Panc1 (cell line): ENCODE measurements at regions not wholly inside any gene's neighbourhood (a gene's known extent, or its start where the extent isn't known, plus 50 kb on each side); places are given as distances from the start of the nearest gene placed in this dataset.

Experiments
- POLR2AphosphoS5 ChIP-seq: IDR thresholded peaks from 2 replicates; pipeline ENCODE4 v1.6.1; 2012; ENCODE audit warnings: mild to moderate bottlenecking, low read depth, low read length, moderate library complexity
- REST ChIP-seq, 2 experiments: IDR thresholded peaks; 2 replicates each; pipeline ENCODE4 v1.6.1; 2011 to 2012; ENCODE audit warnings: low read depth in 2 of 2, control low read depth in 1 of 2, low read length in 1 of 2, mild to moderate bottlenecking in 1 of 2, moderate library complexity in 1 of 2; ENCODE audit not compliant: insufficient read depth in 1 of 2
- TCF7L2 ChIP-seq: IDR thresholded peaks from 2 replicates; pipeline ENCODE4 v1.6.1; 2011; ENCODE audit warnings: mild to moderate bottlenecking, low read depth, low read length, inconsistent platforms
- TF ChIP-seq, protein P1 (sequence below): fragments of 450-650 bp; IDR thresholded peaks from 2 replicates; pipeline ENCODE4 v1.5.1; 2017; ENCODE audit warnings: mild to moderate bottlenecking

- TF ChIP-seq, protein P1, sequence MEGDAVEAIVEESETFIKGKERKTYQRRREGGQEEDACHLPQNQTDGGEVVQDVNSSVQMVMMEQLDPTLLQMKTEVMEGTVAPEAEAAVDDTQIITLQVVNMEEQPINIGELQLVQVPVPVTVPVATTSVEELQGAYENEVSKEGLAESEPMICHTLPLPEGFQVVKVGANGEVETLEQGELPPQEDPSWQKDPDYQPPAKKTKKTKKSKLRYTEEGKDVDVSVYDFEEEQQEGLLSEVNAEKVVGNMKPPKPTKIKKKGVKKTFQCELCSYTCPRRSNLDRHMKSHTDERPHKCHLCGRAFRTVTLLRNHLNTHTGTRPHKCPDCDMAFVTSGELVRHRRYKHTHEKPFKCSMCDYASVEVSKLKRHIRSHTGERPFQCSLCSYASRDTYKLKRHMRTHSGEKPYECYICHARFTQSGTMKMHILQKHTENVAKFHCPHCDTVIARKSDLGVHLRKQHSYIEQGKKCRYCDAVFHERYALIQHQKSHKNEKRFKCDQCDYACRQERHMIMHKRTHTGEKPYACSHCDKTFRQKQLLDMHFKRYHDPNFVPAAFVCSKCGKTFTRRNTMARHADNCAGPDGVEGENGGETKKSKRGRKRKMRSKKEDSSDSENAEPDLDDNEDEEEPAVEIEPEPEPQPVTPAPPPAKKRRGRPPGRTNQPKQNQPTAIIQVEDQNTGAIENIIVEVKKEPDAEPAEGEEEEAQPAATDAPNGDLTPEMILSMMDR, result no peak
- TF ChIP-seq TCF7L2, result no peak
- TF ChIP-seq REST (IDR thresholded peaks at IDR 0.05; ENCODE audit: insufficient read depth in 1 of 2, low read depth in 2 of 2, low read length in 1 of 2), result no peak
- no peak for TF ChIP-seq POLR2AphosphoS5
These were observed 361.6 kb upstream of the SULF2 start for GRCh38 chr20:48146877-48147276.
